ENCODE measurements at regions not wholly inside any gene's neighbourhood (a gene's known extent, or its start where the extent isn't known, plus 50 kb on each side); places are given as distances from the start of the nearest gene placed in this dataset.

DNA sequence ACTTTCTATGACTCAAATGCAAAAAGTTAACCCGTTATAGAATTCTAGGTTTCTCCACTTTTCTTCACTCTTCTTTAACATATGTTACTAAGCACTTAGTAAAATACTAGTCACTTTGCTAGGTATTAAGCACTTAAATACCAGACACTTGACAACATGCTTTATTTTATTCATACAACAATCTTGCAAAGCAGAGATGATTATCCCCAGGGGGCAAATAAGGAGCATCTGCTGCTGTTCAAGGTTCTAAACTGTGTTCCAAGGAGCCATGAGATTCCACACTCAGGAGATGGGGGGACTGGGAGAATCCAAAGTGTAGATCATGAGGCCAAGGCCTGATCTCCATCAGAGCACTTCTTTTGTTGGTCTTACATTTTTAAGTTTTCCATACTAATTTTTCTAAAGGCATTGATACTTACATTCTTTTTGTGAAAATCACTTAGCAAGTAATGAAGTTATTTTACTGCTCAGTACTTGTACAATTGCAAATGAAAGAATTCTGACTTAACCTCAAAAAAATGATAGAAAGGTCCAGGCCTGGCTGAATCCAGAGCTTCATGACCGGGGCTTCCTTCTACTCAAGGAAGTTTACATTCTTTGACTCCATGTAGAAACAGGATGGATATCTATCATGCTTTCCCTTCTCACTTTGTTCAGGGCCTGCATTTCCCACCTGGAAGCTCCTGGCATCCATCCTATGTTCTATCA lies 504.4 kb upstream of the WWC1 start:
- TF ChIP-seq, protein P1, sequence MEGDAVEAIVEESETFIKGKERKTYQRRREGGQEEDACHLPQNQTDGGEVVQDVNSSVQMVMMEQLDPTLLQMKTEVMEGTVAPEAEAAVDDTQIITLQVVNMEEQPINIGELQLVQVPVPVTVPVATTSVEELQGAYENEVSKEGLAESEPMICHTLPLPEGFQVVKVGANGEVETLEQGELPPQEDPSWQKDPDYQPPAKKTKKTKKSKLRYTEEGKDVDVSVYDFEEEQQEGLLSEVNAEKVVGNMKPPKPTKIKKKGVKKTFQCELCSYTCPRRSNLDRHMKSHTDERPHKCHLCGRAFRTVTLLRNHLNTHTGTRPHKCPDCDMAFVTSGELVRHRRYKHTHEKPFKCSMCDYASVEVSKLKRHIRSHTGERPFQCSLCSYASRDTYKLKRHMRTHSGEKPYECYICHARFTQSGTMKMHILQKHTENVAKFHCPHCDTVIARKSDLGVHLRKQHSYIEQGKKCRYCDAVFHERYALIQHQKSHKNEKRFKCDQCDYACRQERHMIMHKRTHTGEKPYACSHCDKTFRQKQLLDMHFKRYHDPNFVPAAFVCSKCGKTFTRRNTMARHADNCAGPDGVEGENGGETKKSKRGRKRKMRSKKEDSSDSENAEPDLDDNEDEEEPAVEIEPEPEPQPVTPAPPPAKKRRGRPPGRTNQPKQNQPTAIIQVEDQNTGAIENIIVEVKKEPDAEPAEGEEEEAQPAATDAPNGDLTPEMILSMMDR (IDR thresholded peaks at IDR 0.05; ENCODE audit: insufficient read depth, low read length, poor library complexity, severe bottlenecking) = no peak
- no peak for TF ChIP-seq EZH2phosphoT487 (conservative IDR thresholded peaks at IDR 0.05; ENCODE audit: low read length)

All from SU-DHL-6 (cell line).